AG09309 (cell line): ENCODE measurements at regions not wholly inside any gene's neighbourhood (a gene's known extent, or its start where the extent isn't known, plus 50 kb on each side); places are given as distances from the start of the nearest gene placed in this dataset.

Experiments
- DNase-seq: peaks from one replicate; pipeline ENCODE4 v3.0.0-alpha.2; 2010; ENCODE audit warnings: low read depth
- H3K4me3 ChIP-seq: 2 replicates; pipeline ENCODE4 v1.5.1; 2011; ENCODE audit warnings: mild to moderate bottlenecking, low read depth, low read length, moderate library complexity; ENCODE audit not compliant: control insufficient read depth
- CTCF ChIP-seq: IDR thresholded peaks from 2 replicates; pipeline ENCODE4 v1.5.1; 2011; ENCODE audit warnings: mild to moderate bottlenecking, low read depth, low read length, inconsistent platforms; ENCODE audit not compliant: insufficient read depth, control insufficient read depth; ENCODE audit errors: missing control alignments

DNA sequence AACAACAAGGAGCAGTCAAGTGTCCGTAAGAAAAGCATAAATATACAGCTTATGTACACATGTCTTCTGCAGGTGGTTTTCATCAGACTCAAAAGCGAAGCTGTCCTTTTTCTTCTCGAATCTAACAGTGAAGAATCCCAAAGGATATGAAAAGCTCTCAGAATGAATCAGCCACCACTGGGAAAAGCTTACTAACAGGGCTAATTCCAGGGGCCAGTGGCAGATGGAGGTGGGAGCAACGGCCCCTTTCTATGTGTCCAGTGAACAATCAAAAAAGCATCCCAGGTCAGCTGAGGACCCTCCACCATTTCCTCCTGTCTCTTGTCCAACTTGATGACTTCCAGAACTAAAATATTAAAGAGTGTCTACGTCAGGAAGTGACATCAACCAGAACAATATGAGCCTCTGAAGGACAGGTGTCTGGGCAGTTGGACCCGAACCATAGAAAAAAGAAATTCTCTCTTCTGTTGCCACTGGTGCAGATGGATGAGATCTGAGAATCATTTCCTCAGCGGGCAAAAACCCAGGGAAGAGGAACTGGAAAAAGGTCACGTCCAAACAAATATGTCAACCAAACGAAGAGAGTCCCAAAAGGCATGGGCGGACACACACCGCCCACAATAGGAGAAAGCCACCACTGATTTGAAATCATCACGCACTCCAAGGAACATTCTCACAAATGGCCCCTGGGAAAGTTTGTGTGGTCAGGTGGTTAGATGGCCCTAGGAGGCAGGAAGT, 70.4 kb upstream of the TIAM1 start:
- no peak for TF ChIP-seq CTCF
- DNase-seq = no peak
- H3K4me3 ChIP-seq = no peak overlapping the region

DNA sequence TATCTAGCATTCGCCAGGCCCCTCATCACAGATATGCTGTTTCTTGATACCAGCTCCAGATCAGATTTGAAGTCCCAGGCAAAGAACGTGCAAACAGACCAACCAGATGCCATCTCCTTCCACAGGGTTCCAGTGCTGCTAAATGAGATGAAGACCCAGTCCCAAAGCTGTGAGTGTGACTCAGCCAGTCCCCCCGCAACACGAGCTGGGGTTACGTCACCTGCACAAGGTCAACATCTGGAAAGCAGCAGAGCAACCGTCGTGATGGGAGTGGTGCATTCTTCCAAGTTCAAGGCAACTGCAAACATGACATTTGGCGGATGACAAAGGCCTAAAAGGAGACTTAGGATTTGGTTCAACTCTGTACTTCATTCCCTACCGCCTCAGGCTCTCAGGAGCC, 69.6 kb upstream of the TIAM1 start:
- DNase-seq = no peak

DNA sequence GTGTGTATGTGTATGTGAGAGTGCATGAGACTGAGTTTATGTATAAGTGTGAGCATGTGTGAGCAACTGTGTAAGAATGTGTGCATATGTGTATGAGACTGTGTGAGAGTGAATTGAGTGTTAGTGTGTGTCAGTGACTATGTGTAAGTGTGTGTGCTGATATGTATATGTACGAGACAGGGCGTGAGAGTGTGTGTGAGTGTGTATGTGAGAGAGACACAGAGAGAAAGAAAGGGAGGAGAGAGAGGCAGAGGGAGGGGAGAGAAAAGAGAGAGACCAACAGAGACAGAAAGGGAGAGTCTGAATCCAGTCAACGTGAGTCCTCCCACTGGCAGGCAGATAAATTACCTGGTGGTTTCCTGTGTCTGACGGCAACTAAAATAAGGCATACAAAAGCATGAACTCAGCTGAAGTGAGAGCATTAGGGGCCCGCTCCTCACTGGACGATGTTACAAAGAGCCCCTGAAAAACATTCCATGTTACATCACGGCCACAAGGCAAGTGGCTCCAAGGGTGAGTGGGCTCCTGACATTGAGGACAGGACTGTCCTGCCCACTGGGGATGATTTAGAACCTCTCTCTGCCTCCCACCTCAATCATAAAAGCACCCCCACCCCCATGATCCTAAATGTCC, 66.6 kb upstream of the TIAM1 start:
- no peak overlapping the region for H3K4me3 ChIP-seq
- DNase-seq = no peak
- TF ChIP-seq CTCF = no peak

More for the DNA sequence above, 69.6 kb upstream of the TIAM1 start:
- H3K4me3 ChIP-seq = no peak overlapping the region
- no peak for TF ChIP-seq CTCF

- DNase-seq = no peak
- no peak for TF ChIP-seq CTCF
- H3K4me3 ChIP-seq = no peak overlapping the region
Measured at GRCh38 chr21:31409831-31410487, 65.9 kb upstream of the TIAM1 start.

DNA sequence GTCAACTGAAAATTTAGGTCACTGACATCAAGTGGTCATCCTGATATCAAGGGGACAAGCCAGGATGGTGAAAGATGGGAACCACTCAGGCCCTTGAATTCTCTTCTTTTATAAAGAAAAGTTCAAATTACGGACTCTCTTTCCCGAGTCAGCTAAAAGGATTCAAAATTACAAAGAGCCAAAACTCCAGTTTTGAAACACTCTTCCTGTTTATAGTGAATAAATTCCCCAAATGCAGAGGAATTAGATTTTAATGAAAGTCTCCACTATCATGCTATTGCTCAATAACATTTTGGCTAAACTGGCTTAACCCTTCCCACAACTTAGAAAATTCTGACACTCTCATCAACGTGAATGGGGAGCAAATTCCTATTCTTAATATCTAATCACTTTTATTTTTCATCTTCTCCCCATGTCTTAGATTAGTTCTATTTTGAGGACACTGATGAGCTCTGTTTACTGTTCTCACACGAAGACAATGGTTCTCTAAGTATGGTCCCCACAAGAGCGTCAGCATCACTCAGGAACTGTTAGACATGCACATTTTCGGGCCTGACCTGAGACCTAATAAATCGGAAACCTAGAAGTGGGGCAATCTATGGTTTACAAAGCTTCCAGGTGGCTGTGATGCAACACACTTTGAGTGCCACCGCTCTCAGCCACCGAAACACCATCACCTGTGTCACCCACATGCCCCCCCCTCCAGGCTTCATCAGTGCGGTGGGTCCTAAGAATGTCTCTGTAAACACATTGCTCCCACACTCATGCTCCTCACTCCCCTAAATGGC, 64.4 kb upstream of the TIAM1 start:
- no peak overlapping the region for H3K4me3 ChIP-seq
- TF ChIP-seq CTCF = no peak
- no peak for DNase-seq

GRCh38 chr21:31406510-31406909, 62.4 kb upstream of the TIAM1 start:
- DNase-seq = no peak
- H3K4me3 ChIP-seq = no peak overlapping the region
- no peak for TF ChIP-seq CTCF
